IMR-90 (cell line): ENCODE measurements at regions not wholly inside any gene's neighbourhood (a gene's known extent, or its start where the extent isn't known, plus 50 kb on each side); places are given as distances from the start of the nearest gene placed in this dataset.

Experiments used
- ATAC-seq: fragments of 200-7000 bp; cut with Tn5 transposase; 2 replicates; pipeline ENCODE4 v1.9.1; 2020; ENCODE audit warnings: low read depth, mild to moderate bottlenecking, moderate library complexity
- BruUV-seq: library from RNA; stranded (reverse); fragments of 400-500 nt; replicated peaks from 2 replicates; lab custom pipeline; 2021; lab: Mats Ljungman, UMichigan
- CTCF ChIA-PET: fragments of 300-600 bp; formaldehyde crosslinking; extraction: SDS; loops from one replicate; lab custom pipeline; 2021; ENCODE audit warnings: antibody characterized with exemption; lab: Yijun Ruan, JAX
- POLR2A ChIA-PET: fragments of 300-600 bp; sonication (Branson Sonifier 250); formaldehyde crosslinking; loops from one replicate; lab custom pipeline; 2022; ENCODE audit warnings: antibody characterized with exemption; ENCODE audit not compliant: unreplicated experiment; lab: Charles Lee
- DNase-seq: peaks from one replicate; pipeline ENCODE4 v3.0.0; 2013
- H2AFZ ChIP-seq: replicated peaks from 2 replicates; pipeline ENCODE3; 2013; ENCODE audit warnings: low read length, mild to moderate bottlenecking; ENCODE audit not compliant: poor library complexity
- H2AK5ac ChIP-seq: 2 replicates; pipeline ENCODE4 v1.6.1; 2013; ENCODE audit warnings: low read depth, low read length, inconsistent platforms
- H2AK9ac ChIP-seq: replicated peaks from 2 replicates; pipeline ENCODE3; 2013; ENCODE audit warnings: mild to moderate bottlenecking, low read depth, low read length, moderate library complexity; ENCODE audit not compliant: poor library complexity
- H2BK120ac ChIP-seq: 2 replicates; pipeline ENCODE4 v1.6.1; 2013; ENCODE audit warnings: low read depth, low read length, inconsistent platforms
- H2BK15ac ChIP-seq: 3 replicates; pipeline ENCODE4 v1.6.1; 2013; ENCODE audit warnings: low read depth, low read length, inconsistent platforms
- H2BK20ac ChIP-seq: 2 replicates; pipeline ENCODE4 v1.6.1; 2013; ENCODE audit warnings: low read depth, mild to moderate bottlenecking, inconsistent platforms, low read length, moderate library complexity
- H2BK5ac ChIP-seq: 2 replicates; pipeline ENCODE4 v1.6.1; 2013; ENCODE audit warnings: mild to moderate bottlenecking, low read depth, low read length, inconsistent platforms; ENCODE audit not compliant: poor library complexity, severe bottlenecking
- H3K14ac ChIP-seq: replicated peaks from 2 replicates; pipeline ENCODE4 v1.6.1; 2013; ENCODE audit warnings: low read depth, low read length, inconsistent platforms
- H3K18ac ChIP-seq: 2 replicates; pipeline ENCODE4 v1.6.1; 2013; ENCODE audit warnings: low read depth, low read length, control low read depth
- H3K23ac ChIP-seq: 2 replicates; pipeline ENCODE4 v1.6.1; 2013; ENCODE audit warnings: low read depth, low read length, inconsistent platforms
- H3K27ac ChIP-seq: 2 replicates; pipeline ENCODE4 v1.5.1; 2013; ENCODE audit warnings: mild to moderate bottlenecking, control low read depth, low read length; ENCODE audit not compliant: insufficient read depth
- H3K27me3 ChIP-seq: 2 replicates; pipeline ENCODE4 v1.6.1; 2013; ENCODE audit warnings: low read length; ENCODE audit not compliant: control insufficient read depth, insufficient read depth
- H3K36me3 ChIP-seq: 2 replicates; pipeline ENCODE4 v1.6.1; 2013; ENCODE audit warnings: low read length, mixed read lengths; ENCODE audit not compliant: control insufficient read depth, insufficient read depth
- H3K4ac ChIP-seq: 2 replicates; pipeline ENCODE4 v1.6.1; 2013; ENCODE audit warnings: low read depth, low read length, inconsistent platforms
- H3K4me1 ChIP-seq: 2 replicates; pipeline ENCODE4 v1.6.1; 2013; ENCODE audit warnings: low read length, mixed read lengths; ENCODE audit not compliant: control insufficient read depth, insufficient read depth
- H3K4me2 ChIP-seq: 2 replicates; pipeline ENCODE4 v1.6.1; 2013; ENCODE audit warnings: low read depth, mild to moderate bottlenecking, control low read depth, low read length, moderate library complexity
- H3K4me3 ChIP-seq: 2 replicates; pipeline ENCODE4 v1.5.1; 2013; ENCODE audit warnings: low read depth, mild to moderate bottlenecking, control low read depth, low read length, moderate library complexity; ENCODE audit not compliant: insufficient read depth
- H3K56ac ChIP-seq: 2 replicates; pipeline ENCODE4 v1.6.1; 2013; ENCODE audit warnings: low read length, inconsistent platforms; ENCODE audit not compliant: insufficient read depth; ENCODE audit errors: extremely low read depth
- H3K79me1 ChIP-seq, 2 experiments: 2 replicates each; pipeline ENCODE4 v1.6.1; 2013; ENCODE audit warnings: low read length in 2 of 2, inconsistent platforms in 1 of 2, low read depth in 1 of 2
- H3K9ac ChIP-seq: 2 replicates; pipeline ENCODE4 v1.6.1; 2013; ENCODE audit warnings: low read depth, low read length, control low read depth
- H3K9me1 ChIP-seq: 2 replicates; pipeline ENCODE4 v1.6.1; 2013; ENCODE audit warnings: low read length, inconsistent platforms; ENCODE audit not compliant: insufficient read depth
- H3K9me3 ChIP-seq: 2 replicates; pipeline ENCODE4 v1.6.1; 2013; ENCODE audit warnings: low read length; ENCODE audit not compliant: control insufficient read depth, insufficient read depth
- H4K20me1 ChIP-seq: 2 replicates; pipeline ENCODE4 v1.6.1; 2013; ENCODE audit warnings: low read length, inconsistent platforms; ENCODE audit not compliant: insufficient read depth
- H4K5ac ChIP-seq: 2 replicates; pipeline ENCODE4 v1.6.1; 2013; ENCODE audit warnings: mild to moderate bottlenecking, low read depth, low read length, control low read depth
- H4K8ac ChIP-seq, 2 experiments: 2 replicates each; pipeline ENCODE4 v1.6.1; 2013; ENCODE audit warnings: low read depth in 2 of 2, low read length in 2 of 2, control low read depth in 1 of 2, inconsistent platforms in 1 of 2
- H4K91ac ChIP-seq: 2 replicates; pipeline ENCODE4 v1.6.1; 2013; ENCODE audit warnings: low read depth, low read length, inconsistent platforms; ENCODE audit not compliant: insufficient read depth
- SMC3 ChIP-seq: fragments of 150-350 bp; IDR thresholded peaks from 2 replicates; pipeline ENCODE4 v1.6.1; 2016; ENCODE audit warnings: low read depth, mild to moderate bottlenecking, antibody characterized with exemption, low read length, moderate library complexity
- WGBS, 2 experiments: methylation state at CpG; one replicate each; pipeline versions ENCODE4 v1.1.5 to v1.1.7; 2013; ENCODE audit warnings: missing lambda C conversion rate in 2 of 2; ENCODE audit not compliant: insufficient read length in 1 of 2; ENCODE audit errors: extremely low coverage in 2 of 2; 5-methylcytosine and 5-hydroxymethylcytosine counted together
- dilution Hi-C: fragments of 300-500 bp; cut with HindIII; formaldehyde crosslinking; loops from one replicate; pipeline ENCODE4 v1.14.3; 2018; ENCODE audit warnings: low sequenced_read_pairs; ENCODE audit not compliant: unreplicated experiment
- in situ Hi-C: fragments of 300-500 bp; cut with MboI; formaldehyde crosslinking; loops from 3 replicates; pipeline ENCODE4 v1.14.3; 2019; ENCODE audit warnings: low sequenced_read_pairs, inconsistent platforms, mixed read lengths
- intact Hi-C: fragments of 100-400 bp; cut with micrococcal nuclease; formaldehyde crosslinking; loops from 2 replicates; pipeline ENCODE4 v1.10.0; 2022

GRCh38 chr1:60898987-60899386, 183.4 kb upstream of the NFIA start:
- Histone ChIP-seq H3K27ac (no peak overlapping the region), H2AFZ (no peak overlapping the region), H3K9me3 (no peaks in the 10 kb centered on the region), H3K18ac (no peak overlapping the region), H3K23ac (no peak overlapping the region), H3K4me2 (no peak overlapping the region), H2BK15ac (no peak overlapping the region), H3K4me1 (no peaks in the 10 kb centered on the region), H3K4me3 (no peak overlapping the region), H4K8ac (no peak overlapping the region), H2AK5ac (no peak overlapping the region), H4K5ac (no peak overlapping the region), H2BK5ac (no peak overlapping the region), H3K4ac (no peak overlapping the region), H4K20me1 (no peaks in the 10 kb centered on the region), H3K9me1 (no peaks in the 10 kb centered on the region), H3K79me1 (no peaks in the 10 kb centered on the region), H2BK20ac (no peak overlapping the region), H3K36me3 (no peaks in the 10 kb centered on the region), H2AK9ac (no peak overlapping the region), H3K56ac (no peak overlapping the region), H3K9ac (no peak overlapping the region), H3K27me3 (no peaks in the 10 kb centered on the region), H3K14ac (no peak overlapping the region), H4K91ac (no peak overlapping the region), H2BK120ac (no peak overlapping the region)
- dilution Hi-C loops (no loop called here), in situ Hi-C loops (no loop called here), intact Hi-C loops (no loop called here)
- no CpG with 5 or more reads among the region's 4 CpGs for WGBS, 2 experiments
- CTCF ChIA-PET = no interaction called here
- DNase-seq (no peak), ATAC-seq (no peak)
- no TSS peak for BruUV-seq
- TF ChIP-seq SMC3 = no peak
- POLR2A ChIA-PET = no interaction called here
